HepG2 (cell line): ENCODE measurements at regions not wholly inside any gene's neighbourhood (a gene's known extent, or its start where the extent isn't known, plus 50 kb on each side); places are given as distances from the start of the nearest gene placed in this dataset.

Experiments used
- ATAC-seq: fragments of 200-7000 bp; cut with Tn5 transposase; 3 replicates; pipeline ENCODE4 v1.9.1; 2020; ENCODE audit warnings: mild to moderate bottlenecking, moderate library complexity
- BruUV-seq: library from RNA; stranded (reverse); fragments of 400-500 nt; replicated peaks from 2 replicates; lab custom pipeline; 2021; lab: Mats Ljungman, UMichigan
- CTCF ChIA-PET: fragments of 300-600 bp; formaldehyde crosslinking; extraction: SDS; loops from one replicate; lab custom pipeline; 2021; ENCODE audit warnings: low total read pairs, inconsistent platforms, low intra/inter-chr PET ratio; lab: Yijun Ruan, JAX
- POLR2A ChIA-PET: fragments of 350-600 bp; sonication (Branson Sonifier 250); formaldehyde crosslinking; loops from one replicate; lab custom pipeline; 2020; ENCODE audit warnings: antibody characterized with exemption, inconsistent platforms; lab: Yijun Ruan, JAX
- DNase-seq: peaks from one replicate; pipeline ENCODE4 v3.0.0-alpha.2; 2015; ENCODE audit warnings: low spot score
- FAIRE-seq: peaks from 3 replicates; lab custom pipeline; 2011; peaks lifted over from hg19 to GRCh38; lab: Jason Lieb, UNC
- H2AFZ ChIP-seq: one replicate; pipeline ENCODE4 v1.6.1; 2011; ENCODE audit warnings: low read length, inconsistent platforms
- H3K27ac ChIP-seq: fragments of 300-600 bp; 3 replicates; pipeline ENCODE4 v1.8.0; 2011; ENCODE audit warnings: mixed run types, mild to moderate bottlenecking, mixed read lengths, low read length, inconsistent platforms; ENCODE audit not compliant: insufficient read depth; ENCODE audit errors: extremely low read length
- H3K27me3 ChIP-seq, 2 experiments: fragments of 200-600 bp in 1 of 2; 2 replicates in 1 of 2; 3 replicates in 1 of 2; pipeline versions ENCODE4 v1.6.0 to v1.8.0; 2011; ENCODE audit warnings: low read length in 2 of 2, mild to moderate bottlenecking in 2 of 2, moderate library complexity in 2 of 2, inconsistent platforms in 1 of 2; ENCODE audit not compliant: insufficient read depth in 2 of 2, control insufficient read depth in 1 of 2
- H3K36me3 ChIP-seq, 2 experiments: fragments of 200-600 bp in 1 of 2; replicated peaks in 1 of 2; 2 replicates in 1 of 2; 3 replicates in 1 of 2; pipeline versions ENCODE4 v1.5.1 to v1.8.0; 2011; ENCODE audit warnings: low read length in 2 of 2, inconsistent platforms in 1 of 2; ENCODE audit not compliant: insufficient read depth in 2 of 2, control insufficient read depth in 1 of 2
- H3K4me1 ChIP-seq: 2 replicates; pipeline ENCODE4 v1.5.1; 2012; ENCODE audit warnings: low read length, inconsistent platforms; ENCODE audit not compliant: insufficient read depth
- H3K4me2 ChIP-seq: 2 replicates; pipeline ENCODE4 v1.6.0; 2011; ENCODE audit warnings: low read depth, low read length, inconsistent platforms
- H3K4me3 ChIP-seq, 3 experiments: fragments of 200-600 bp in 1 of 3; sonication (generic), shearing (Covaris generic) in 1 of 3; replicated peaks in 1 of 3; 2 replicates each; pipeline ENCODE4 v1.5.1; 2011 to 2016; ENCODE audit warnings: low read length in 3 of 3, inconsistent platforms in 2 of 3, low read depth in 2 of 3, mild to moderate bottlenecking in 2 of 3, control low read depth in 1 of 3, mixed read lengths in 1 of 3; ENCODE audit not compliant: insufficient read depth in 1 of 3
- H3K79me2 ChIP-seq: one replicate; pipeline ENCODE4 v1.6.1; 2011; ENCODE audit warnings: low read length, inconsistent platforms; ENCODE audit not compliant: insufficient read depth
- H3K9ac ChIP-seq: 2 replicates; pipeline ENCODE4 v1.6.0; 2011; ENCODE audit warnings: mild to moderate bottlenecking, low read depth, low read length, inconsistent platforms; ENCODE audit not compliant: insufficient read depth
- H3K9me3 ChIP-seq: 2 replicates; pipeline ENCODE4 v1.5.1; 2012; ENCODE audit warnings: mild to moderate bottlenecking, low read length
- H4K20me1 ChIP-seq: 2 replicates; pipeline ENCODE4 v1.6.0; 2011; ENCODE audit warnings: inconsistent platforms, mild to moderate bottlenecking, low read length, moderate library complexity; ENCODE audit not compliant: insufficient read depth
- AKNA ChIP-seq: sonication (generic); formaldehyde crosslinking; IDR thresholded peaks from 2 replicates; pipeline ENCODE4 v1.4.0; 2020; ENCODE audit warnings: missing genetic modification reagents, borderline replicate concordance
- GATA4 ChIP-seq: sonication (generic); IDR thresholded peaks from 2 replicates; pipeline ENCODE4 v1.6.1; 2016; ENCODE audit warnings: antibody characterized with exemption, low read depth, borderline replicate concordance
- HDAC2 ChIP-seq: sonication (generic); formaldehyde crosslinking; IDR thresholded peaks from 2 replicates; pipeline ENCODE4 v1.4.0; 2020; ENCODE audit warnings: missing genetic modification reagents
- HOXA7 ChIP-seq: sonication (generic); formaldehyde crosslinking; IDR thresholded peaks from 2 replicates; pipeline ENCODE4 v1.8.1; 2022; ENCODE audit warnings: mild to moderate bottlenecking, missing genetic modification reagents, moderate library complexity
- SAFB2 ChIP-seq: sonication (generic); formaldehyde crosslinking; IDR thresholded peaks from 2 replicates; pipeline ENCODE4 v1.5.1; 2020; ENCODE audit warnings: missing genetic modification reagents, low read depth, mild to moderate bottlenecking, borderline replicate concordance
- XRCC5 ChIP-seq: fragments of 200-400 bp; formaldehyde crosslinking; optimal IDR thresholded peaks from 2 replicates; pipeline ENCODE3; 2017; ENCODE audit warnings: mild to moderate bottlenecking, low read length
- ZFP36L2 ChIP-seq: sonication (generic); formaldehyde crosslinking; IDR thresholded peaks from 2 replicates; pipeline ENCODE4 v1.4.0; 2020; ENCODE audit warnings: missing genetic modification reagents
- ZNF3 ChIP-seq: IDR thresholded peaks from 2 replicates; pipeline ENCODE4 v1.7.0; 2017; ENCODE audit warnings: inconsistent platforms
- ZNF546 ChIP-seq: sonication (generic); formaldehyde crosslinking; conservative IDR thresholded peaks from 2 replicates; pipeline ENCODE4 v1.8.1; 2023; ENCODE audit warnings: mild to moderate bottlenecking, missing genetic modification reagents
- ZNF839 ChIP-seq: sonication (generic); formaldehyde crosslinking; IDR thresholded peaks from 2 replicates; pipeline ENCODE4 v1.4.0; 2020; ENCODE audit warnings: missing genetic modification reagents, mild to moderate bottlenecking, borderline replicate concordance
- ZXDC ChIP-seq: sonication (generic); formaldehyde crosslinking; IDR thresholded peaks from 2 replicates; pipeline ENCODE4 v1.5.0; 2020; ENCODE audit warnings: mild to moderate bottlenecking, missing genetic modification reagents
- whole genome bisulfite sequencing: methylation state at CpG from one replicate; pipeline ENCODE4 v1.1.6; 2017; ENCODE audit warnings: low lambda C conversion rate; 5-methylcytosine and 5-hydroxymethylcytosine counted together
- in situ Hi-C: cut with HindIII; loops from 2 replicates; pipeline ENCODE4 v1.10.0; 2017; ENCODE audit warnings: low pct_unique_long_range_greater_than_20kb; ENCODE audit not compliant: extremely low pct_ligation_motif_present
- intact Hi-C: fragments of 100-400 bp; cut with micrococcal nuclease; formaldehyde crosslinking; loops from one replicate; pipeline ENCODE4 v1.10.0; 2022; ENCODE audit not compliant: unreplicated experiment
- TF ChIP-seq, protein P1 (sequence below): sonication (generic); formaldehyde crosslinking; IDR thresholded peaks from 2 replicates; pipeline ENCODE4 v1.8.1; 2023; ENCODE audit warnings: mild to moderate bottlenecking, missing genetic modification reagents
- TF ChIP-seq, protein P2 (sequence below): sonication (generic); formaldehyde crosslinking; IDR thresholded peaks from 2 replicates; pipeline ENCODE4 v1.5.0; 2020; ENCODE audit warnings: mild to moderate bottlenecking, missing genetic modification reagents

DNA sequence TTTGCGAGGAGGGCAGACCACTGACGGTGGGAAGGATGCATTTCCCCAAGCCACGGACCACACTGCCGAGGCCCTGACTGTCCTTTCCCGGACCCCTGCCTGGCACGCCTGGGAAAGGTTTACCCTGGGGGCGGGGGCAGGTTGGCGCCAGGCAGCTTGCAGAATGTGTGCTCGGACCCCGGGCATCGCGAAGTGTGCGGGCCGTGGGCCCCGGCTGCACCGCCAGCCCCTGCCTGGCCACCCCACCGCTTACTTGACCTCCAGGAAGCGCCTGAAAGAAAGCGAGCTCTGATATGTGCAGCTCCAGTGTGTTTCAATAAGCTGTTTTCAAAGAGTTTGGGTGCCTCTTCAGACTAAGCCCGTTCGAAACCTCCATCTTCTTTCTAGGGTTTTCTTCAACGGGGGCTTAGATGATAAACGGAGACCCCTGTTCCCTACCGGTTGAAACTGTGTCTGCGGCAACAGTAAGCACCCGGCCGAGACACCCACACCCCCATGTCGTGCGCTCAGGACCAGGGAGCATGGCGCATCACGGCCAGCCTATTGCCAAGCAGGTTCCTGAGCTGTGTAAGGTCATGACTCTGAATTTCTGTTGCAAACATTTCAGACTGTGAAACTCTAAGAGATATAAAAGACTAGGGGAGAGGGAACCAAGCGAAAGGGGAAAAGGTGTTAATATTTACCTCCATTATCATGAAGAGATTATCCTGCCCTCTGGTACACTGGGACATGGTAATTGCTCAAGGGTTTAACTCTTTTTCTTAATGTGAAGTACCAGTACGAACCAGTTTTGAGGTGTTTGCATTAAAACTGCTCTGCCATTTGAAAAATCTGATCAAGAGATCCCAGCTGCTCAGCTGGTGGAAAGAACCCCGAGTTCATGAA, 231.2 kb upstream of the FOXQ1 start:
- POLR2A ChIA-PET: interaction anchor here (1.1 kb wide), 1 partner anchor 26 kb away, joined by 3 read pairs; no protein-coding TSS in a partner anchor
- no peaks in the 10 kb centered on the region for H4K20me1 ChIP-seq
- no peak for DNase-seq
- H3K4me2 ChIP-seq: no peak overlapping the region
- in situ Hi-C loops: no loop called here
- no peak overlapping the region for H2AFZ ChIP-seq
- no peaks in the 10 kb centered on the region for H3K9me3 ChIP-seq
- no peaks in the 10 kb centered on the region for H3K36me3 ChIP-seq
- H3K27ac ChIP-seq: no peak overlapping the region
- no peak for FAIRE-seq
- no TSS peak for BruUV-seq
- no peak for ATAC-seq
- peaks cover 19% of the 10 kb centered on the region for H3K4me1 ChIP-seq
- no peaks in the 10 kb centered on the region for H3K27me3 ChIP-seq
- intact Hi-C loops: no loop called here
- H3K4me3 ChIP-seq: no peak overlapping the region
- CTCF ChIA-PET: no interaction called here
- no peaks in the 10 kb centered on the region for H3K79me2 ChIP-seq
- H3K9ac ChIP-seq: no peak overlapping the region
- 95% methylated on average over 29 of the region's 34 CpGs for WGBS
- no peak for TF ChIP-seq ZFP36L2 (CRISPR knock-in tag)
- TF ChIP-seq ZNF546 (CRISPR knock-in tag): no peak
- TF ChIP-seq, protein P1, sequence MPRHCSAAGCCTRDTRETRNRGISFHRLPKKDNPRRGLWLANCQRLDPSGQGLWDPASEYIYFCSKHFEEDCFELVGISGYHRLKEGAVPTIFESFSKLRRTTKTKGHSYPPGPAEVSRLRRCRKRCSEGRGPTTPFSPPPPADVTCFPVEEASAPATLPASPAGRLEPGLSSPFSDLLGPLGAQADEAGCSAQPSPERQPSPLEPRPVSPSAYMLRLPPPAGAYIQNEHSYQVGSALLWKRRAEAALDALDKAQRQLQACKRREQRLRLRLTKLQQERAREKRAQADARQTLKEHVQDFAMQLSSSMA (CRISPR knock-in tag): no peak
- TF ChIP-seq SAFB2 (CRISPR knock-in tag): no peak
- TF ChIP-seq AKNA (CRISPR knock-in tag): no peak
- no peak for TF ChIP-seq HDAC2 (CRISPR knock-in tag)
- TF ChIP-seq ZXDC (CRISPR knock-in tag): no peak
- TF ChIP-seq ZNF839 (CRISPR knock-in tag): no peak
- no peak for TF ChIP-seq XRCC5
- TF ChIP-seq GATA4: no peak
- no peak for TF ChIP-seq ZNF3 (CRISPR knock-in tag)
- no peak for TF ChIP-seq HOXA7 (CRISPR knock-in tag)
- TF ChIP-seq, protein P2, sequence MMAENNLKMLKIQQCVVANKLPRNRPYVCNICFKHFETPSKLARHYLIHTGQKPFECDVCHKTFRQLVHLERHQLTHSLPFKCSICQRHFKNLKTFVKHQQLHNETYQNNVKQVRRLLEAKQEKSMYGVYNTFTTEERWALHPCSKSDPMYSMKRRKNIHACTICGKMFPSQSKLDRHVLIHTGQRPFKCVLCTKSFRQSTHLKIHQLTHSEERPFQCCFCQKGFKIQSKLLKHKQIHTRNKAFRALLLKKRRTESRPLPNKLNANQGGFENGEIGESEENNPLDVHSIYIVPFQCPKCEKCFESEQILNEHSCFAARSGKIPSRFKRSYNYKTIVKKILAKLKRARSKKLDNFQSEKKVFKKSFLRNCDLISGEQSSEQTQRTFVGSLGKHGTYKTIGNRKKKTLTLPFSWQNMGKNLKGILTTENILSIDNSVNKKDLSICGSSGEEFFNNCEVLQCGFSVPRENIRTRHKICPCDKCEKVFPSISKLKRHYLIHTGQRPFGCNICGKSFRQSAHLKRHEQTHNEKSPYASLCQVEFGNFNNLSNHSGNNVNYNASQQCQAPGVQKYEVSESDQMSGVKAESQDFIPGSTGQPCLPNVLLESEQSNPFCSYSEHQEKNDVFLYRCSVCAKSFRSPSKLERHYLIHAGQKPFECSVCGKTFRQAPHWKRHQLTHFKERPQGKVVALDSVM: no peak
